ENCODE measurements at regions not wholly inside any gene's neighbourhood (a gene's known extent, or its start where the extent isn't known, plus 50 kb on each side); places are given as distances from the start of the nearest gene placed in this dataset.

DNA sequence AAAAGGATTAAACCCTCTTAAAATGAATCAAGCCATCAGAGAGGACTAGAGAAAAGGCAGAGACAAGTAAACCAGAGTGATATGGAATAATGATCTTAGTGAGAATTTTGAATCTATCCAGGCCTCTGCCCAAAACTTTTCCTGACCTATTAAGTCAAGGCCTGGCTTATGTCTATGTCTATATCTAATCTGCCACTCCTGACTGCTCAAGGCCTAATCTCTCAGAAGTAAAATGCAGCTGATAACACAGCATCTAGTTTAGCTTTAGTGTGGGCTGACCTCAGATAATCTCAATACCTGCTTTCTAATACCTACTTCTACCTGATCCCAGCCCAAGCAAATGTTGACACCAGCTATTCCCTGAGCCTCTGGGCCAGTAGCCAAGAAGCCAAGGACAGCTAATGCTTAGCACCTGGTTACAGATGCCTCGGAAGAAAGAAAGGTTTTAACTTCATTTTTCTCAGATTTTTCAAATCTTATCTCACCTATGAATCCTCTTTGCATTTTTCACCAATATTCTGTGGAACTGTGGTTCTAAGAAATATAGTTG lies 1472.5 kb upstream of the SEL1L start:
- TF ChIP-seq, protein P1, sequence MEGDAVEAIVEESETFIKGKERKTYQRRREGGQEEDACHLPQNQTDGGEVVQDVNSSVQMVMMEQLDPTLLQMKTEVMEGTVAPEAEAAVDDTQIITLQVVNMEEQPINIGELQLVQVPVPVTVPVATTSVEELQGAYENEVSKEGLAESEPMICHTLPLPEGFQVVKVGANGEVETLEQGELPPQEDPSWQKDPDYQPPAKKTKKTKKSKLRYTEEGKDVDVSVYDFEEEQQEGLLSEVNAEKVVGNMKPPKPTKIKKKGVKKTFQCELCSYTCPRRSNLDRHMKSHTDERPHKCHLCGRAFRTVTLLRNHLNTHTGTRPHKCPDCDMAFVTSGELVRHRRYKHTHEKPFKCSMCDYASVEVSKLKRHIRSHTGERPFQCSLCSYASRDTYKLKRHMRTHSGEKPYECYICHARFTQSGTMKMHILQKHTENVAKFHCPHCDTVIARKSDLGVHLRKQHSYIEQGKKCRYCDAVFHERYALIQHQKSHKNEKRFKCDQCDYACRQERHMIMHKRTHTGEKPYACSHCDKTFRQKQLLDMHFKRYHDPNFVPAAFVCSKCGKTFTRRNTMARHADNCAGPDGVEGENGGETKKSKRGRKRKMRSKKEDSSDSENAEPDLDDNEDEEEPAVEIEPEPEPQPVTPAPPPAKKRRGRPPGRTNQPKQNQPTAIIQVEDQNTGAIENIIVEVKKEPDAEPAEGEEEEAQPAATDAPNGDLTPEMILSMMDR (conservative IDR thresholded peaks at IDR 0.05; ENCODE audit: low read length), result no peak
- no peak for TF ChIP-seq EZH2phosphoT487 (IDR thresholded peaks at IDR 0.05; ENCODE audit: borderline replicate concordance, low read depth, low read length)

Measured in OCI-LY7 (cell line).